CD4-positive, CD25-positive, alpha-beta regulatory T cell (primary cell): ENCODE measurements at regions not wholly inside any gene's neighbourhood (a gene's known extent, or its start where the extent isn't known, plus 50 kb on each side); places are given as distances from the start of the nearest gene placed in this dataset.

Experiments used
- ATAC-seq, 2 donors: fragments of 150-1000 bp; cut with Tn5 transposase; one replicate each; pipeline ENCODE4 v1.10.0; 2021; ENCODE audit warnings: low read depth in 2 of 2, moderate number of reproducible peaks in 2 of 2, moderate library complexity in 1 of 2
- DNase-seq, 3 donors: peaks; one replicate each; pipeline versions ENCODE4 v3.0.0 to v3.0.0-alpha.2; 2012 to 2022; ENCODE audit warnings: mixed read lengths in 1 of 3
- H3K27ac ChIP-seq: one replicate; pipeline ENCODE4 v1.7.0; 2013; ENCODE audit warnings: mild to moderate bottlenecking, low read length; ENCODE audit not compliant: insufficient read depth, poor library complexity, severe bottlenecking
- H3K27me3 ChIP-seq: one replicate; pipeline ENCODE4 v1.7.0; 2013; ENCODE audit warnings: low read length; ENCODE audit not compliant: control insufficient read depth, insufficient read depth
- H3K36me3 ChIP-seq: one replicate; pipeline ENCODE4 v1.7.0; 2013; ENCODE audit warnings: mild to moderate bottlenecking, low read length, moderate library complexity; ENCODE audit not compliant: control insufficient read depth, insufficient read depth
- H3K4me1 ChIP-seq: 2 replicates; pipeline ENCODE4 v1.7.0; 2013; ENCODE audit warnings: mild to moderate bottlenecking, low read length; ENCODE audit not compliant: insufficient read depth, control insufficient read depth, poor library complexity, severe bottlenecking
- H3K4me3 ChIP-seq: one replicate; pipeline ENCODE4 v1.7.0; 2013; ENCODE audit warnings: low read depth, mild to moderate bottlenecking, low read length, moderate library complexity
- H3K9me3 ChIP-seq, 2 experiments: 1 replicate in 1 of 2; 2 replicates in 1 of 2; pipeline ENCODE4 v1.7.0; 2013; ENCODE audit warnings: low read length in 2 of 2, mild to moderate bottlenecking in 1 of 2, moderate library complexity in 1 of 2; ENCODE audit not compliant: control insufficient read depth in 2 of 2
- H3K27ac Mint-ChIP-seq, 3 donors: one replicate each; pipeline ENCODE4 v1.8.0; 2020 to 2022; ENCODE audit warnings: mild to moderate bottlenecking in 3 of 3, mixed read lengths in 3 of 3, moderate library complexity in 2 of 3
- H3K27me3 Mint-ChIP-seq: one replicate; pipeline ENCODE4 v1.8.0; 2022; ENCODE audit warnings: mild to moderate bottlenecking, mixed read lengths
- H3K36me3 Mint-ChIP-seq: one replicate; pipeline ENCODE4 v1.8.0; 2020; ENCODE audit warnings: mixed read lengths
- H3K4me1 Mint-ChIP-seq, 4 donors: one replicate each; pipeline ENCODE4 v1.8.0; 2020 to 2022; ENCODE audit warnings: mixed read lengths in 4 of 4, mild to moderate bottlenecking in 1 of 4
- H3K4me3 Mint-ChIP-seq, 4 donors: one replicate each; pipeline ENCODE4 v1.8.0; 2020 to 2022; ENCODE audit warnings: mild to moderate bottlenecking in 4 of 4, mixed read lengths in 4 of 4, moderate library complexity in 3 of 4
- H3K9me3 Mint-ChIP-seq, 7 donors: one replicate each; pipeline ENCODE4 v1.8.0; 2020 to 2022; ENCODE audit warnings: mixed read lengths in 7 of 7, mild to moderate bottlenecking in 3 of 7, moderate library complexity in 2 of 7

GRCh38 chr15:100715571-100716455 lies 113.4 kb downstream of the ASB7 start:
- DNase-seq (no peak), ATAC-seq (no peak)
- Mint-ChIP-seq H3K27me3 (no peaks in the 10 kb centered on the region), H3K36me3 (no peaks in the 10 kb centered on the region), H3K9me3 (peaks cover 0 to 2% (median 0%) of the 10 kb centered on the region in 7 donors), H3K4me3 (no peak overlapping the region), H3K4me1 (no peaks in the 10 kb centered on the region), H3K27ac (no peak overlapping the region)
- no peak overlapping the region for H3K4me3 ChIP-seq
- no peaks in the 10 kb centered on the region for H3K27me3 ChIP-seq
- no peak overlapping the region for H3K27ac ChIP-seq
- H3K4me1 ChIP-seq = no peaks in the 10 kb centered on the region
- H3K36me3 ChIP-seq = no peaks in the 10 kb centered on the region
- H3K9me3 ChIP-seq = no peaks in the 10 kb centered on the region

- no peak for ATAC-seq
- H3K27me3 Mint-ChIP-seq = no peaks in the 10 kb centered on the region
- no peak overlapping the region for H3K27ac ChIP-seq
- H3K27me3 ChIP-seq = no peaks in the 10 kb centered on the region
- H3K27ac Mint-ChIP-seq = no peak overlapping the region
- H3K36me3 ChIP-seq = no peaks in the 10 kb centered on the region
- H3K9me3 ChIP-seq = no peaks in the 10 kb centered on the region
- H3K4me3 ChIP-seq = no peak overlapping the region
- no peak overlapping the region for H3K4me3 Mint-ChIP-seq
- no peaks in the 10 kb centered on the region for H3K36me3 Mint-ChIP-seq
- no peak for DNase-seq
- H3K4me1 Mint-ChIP-seq = no peaks in the 10 kb centered on the region
- H3K4me1 ChIP-seq = no peaks in the 10 kb centered on the region
- peaks cover 0 to 2% (median 0%) of the 10 kb centered on the region in 7 donors for H3K9me3 Mint-ChIP-seq
Observed at GRCh38 chr15:100716456-100717085, 114.2 kb downstream of the ASB7 start.

- no peaks in the 10 kb centered on the region for H3K36me3 Mint-ChIP-seq
- Histone ChIP-seq H3K27me3 (no peaks in the 10 kb centered on the region), H3K4me1 (no peaks in the 10 kb centered on the region), H3K36me3 (no peaks in the 10 kb centered on the region), H3K4me3 (no peak overlapping the region), H3K27ac (no peak overlapping the region), H3K9me3 (no peaks in the 10 kb centered on the region)
- DNase-seq (no peak), ATAC-seq (no peak)
- no peak overlapping the region for H3K27ac Mint-ChIP-seq
- H3K4me3 Mint-ChIP-seq = no peak overlapping the region
- no peaks in the 10 kb centered on the region for H3K27me3 Mint-ChIP-seq
- H3K4me1 Mint-ChIP-seq = no peaks in the 10 kb centered on the region
- H3K9me3 Mint-ChIP-seq = peaks cover 0 to 2% (median 0%) of the 10 kb centered on the region in 7 donors
Observed at GRCh38 chr15:100717596-100717995, 115.2 kb downstream of the ASB7 start.

GRCh38 chr15:100718075-100718980 lies 115.9 kb downstream of the ASB7 start:
- no peak for DNase-seq
- ATAC-seq = no peak
- Histone ChIP-seq H3K4me1 (no peaks in the 10 kb centered on the region), H3K4me3 (no peak overlapping the region), H3K27ac (no peak overlapping the region), H3K9me3 (no peaks in the 10 kb centered on the region), H3K27me3 (no peaks in the 10 kb centered on the region), H3K36me3 (no peaks in the 10 kb centered on the region)
- Mint-ChIP-seq H3K27me3 (no peaks in the 10 kb centered on the region), H3K4me1 (no peaks in the 10 kb centered on the region), H3K4me3 (no peak overlapping the region), H3K36me3 (no peaks in the 10 kb centered on the region), H3K9me3 (peaks cover 0 to 3% (median 0%) of the 10 kb centered on the region in 7 donors), H3K27ac (peak overlapping the region in 1 of 3 donors; percentile 72)

- no peaks in the 10 kb centered on the region for H3K4me1 ChIP-seq
- Mint-ChIP-seq H3K4me3 (no peak overlapping the region), H3K9me3 (peaks cover 0 to 3% (median 0%) of the 10 kb centered on the region in 7 donors), H3K27me3 (peaks cover 6% of the 10 kb centered on the region), H3K36me3 (no peaks in the 10 kb centered on the region), H3K4me1 (no peaks in the 10 kb centered on the region), H3K27ac (peak overlapping the region in 1 of 3 donors; percentile 52)
- H3K4me3 ChIP-seq = no peak overlapping the region
- DNase-seq (no peak), ATAC-seq (no peak)
- no peaks in the 10 kb centered on the region for H3K27me3 ChIP-seq
- no peaks in the 10 kb centered on the region for H3K9me3 ChIP-seq
- no peaks in the 10 kb centered on the region for H3K36me3 ChIP-seq
- no peak overlapping the region for H3K27ac ChIP-seq
Observed at GRCh38 chr15:100720406-100720967, 118.1 kb downstream of the ASB7 start.

GRCh38 chr15:100721758-100722550 lies 119.6 kb downstream of the ASB7 start:
- Mint-ChIP-seq H3K9me3 (peaks cover 0 to 3% (median 0%) of the 10 kb centered on the region in 7 donors), H3K27me3 (peaks cover 8% of the 10 kb centered on the region), H3K4me3 (no peak overlapping the region), H3K4me1 (no peaks in the 10 kb centered on the region), H3K27ac (no peak overlapping the region), H3K36me3 (no peaks in the 10 kb centered on the region)
- DNase-seq = no peak
- Histone ChIP-seq H3K4me1 (no peaks in the 10 kb centered on the region), H3K27me3 (no peaks in the 10 kb centered on the region), H3K9me3 (no peaks in the 10 kb centered on the region), H3K36me3 (no peaks in the 10 kb centered on the region), H3K4me3 (no peak overlapping the region), H3K27ac (no peak overlapping the region)
- no peak for ATAC-seq
